ENCODE measurements at regions not wholly inside any gene's neighbourhood (a gene's known extent, or its start where the extent isn't known, plus 50 kb on each side); places are given as distances from the start of the nearest gene placed in this dataset.

DNA sequence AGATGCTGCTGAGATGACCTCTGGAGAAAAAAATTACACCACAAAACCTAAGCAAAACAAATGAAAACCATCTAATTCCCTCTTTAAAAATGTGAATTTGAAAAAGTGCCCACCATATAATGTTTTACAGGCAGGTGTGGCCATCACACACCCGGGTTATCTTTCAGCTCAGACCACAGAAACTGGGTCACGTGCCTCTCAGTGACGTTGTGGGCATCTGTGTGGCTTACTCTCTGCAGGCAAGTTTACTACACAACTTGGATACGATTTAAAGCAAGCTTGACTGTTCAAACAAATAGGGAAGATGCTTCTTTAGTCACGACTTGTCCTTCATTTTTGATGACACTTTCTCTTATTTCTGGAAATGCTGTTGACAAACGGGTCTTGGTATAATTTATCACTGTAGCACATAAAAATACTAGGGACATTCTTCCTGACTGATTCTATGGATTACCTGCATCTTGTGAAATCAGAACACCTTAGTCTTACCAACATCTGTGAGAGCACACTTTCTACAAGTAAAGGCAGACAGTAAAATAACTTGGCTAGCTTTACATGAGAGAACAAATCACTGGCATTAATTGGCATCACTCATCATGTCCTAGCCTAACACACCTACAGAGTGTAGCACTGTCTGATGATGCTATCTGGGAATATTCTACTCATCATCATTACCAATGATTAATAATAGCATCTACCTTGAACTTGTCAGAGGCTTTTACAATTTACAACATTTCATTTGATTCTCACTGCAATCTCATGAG is 89.3 kb upstream of the EDEM3 start:
- TF ChIP-seq, protein P1, sequence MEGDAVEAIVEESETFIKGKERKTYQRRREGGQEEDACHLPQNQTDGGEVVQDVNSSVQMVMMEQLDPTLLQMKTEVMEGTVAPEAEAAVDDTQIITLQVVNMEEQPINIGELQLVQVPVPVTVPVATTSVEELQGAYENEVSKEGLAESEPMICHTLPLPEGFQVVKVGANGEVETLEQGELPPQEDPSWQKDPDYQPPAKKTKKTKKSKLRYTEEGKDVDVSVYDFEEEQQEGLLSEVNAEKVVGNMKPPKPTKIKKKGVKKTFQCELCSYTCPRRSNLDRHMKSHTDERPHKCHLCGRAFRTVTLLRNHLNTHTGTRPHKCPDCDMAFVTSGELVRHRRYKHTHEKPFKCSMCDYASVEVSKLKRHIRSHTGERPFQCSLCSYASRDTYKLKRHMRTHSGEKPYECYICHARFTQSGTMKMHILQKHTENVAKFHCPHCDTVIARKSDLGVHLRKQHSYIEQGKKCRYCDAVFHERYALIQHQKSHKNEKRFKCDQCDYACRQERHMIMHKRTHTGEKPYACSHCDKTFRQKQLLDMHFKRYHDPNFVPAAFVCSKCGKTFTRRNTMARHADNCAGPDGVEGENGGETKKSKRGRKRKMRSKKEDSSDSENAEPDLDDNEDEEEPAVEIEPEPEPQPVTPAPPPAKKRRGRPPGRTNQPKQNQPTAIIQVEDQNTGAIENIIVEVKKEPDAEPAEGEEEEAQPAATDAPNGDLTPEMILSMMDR (IDR thresholded peaks at IDR 0.05; ENCODE audit: low read depth, low read length, poor library complexity, severe bottlenecking): no peak
- TF ChIP-seq EZH2phosphoT487 (IDR thresholded peaks at IDR 0.05; ENCODE audit: borderline replicate concordance, low read length): no peak

All from DOHH2 (cell line).